Mesenchymal stem cell (in vitro differentiated cells and primary cell): ENCODE measurements at regions not wholly inside any gene's neighbourhood (a gene's known extent, or its start where the extent isn't known, plus 50 kb on each side); places are given as distances from the start of the nearest gene placed in this dataset.

Experiments used
- DNase-seq: peaks from one replicate; pipeline ENCODE4 v3.0.0-alpha.2; 2013
- H2AFZ ChIP-seq: one replicate; pipeline ENCODE4 v1.6.1; 2013; ENCODE audit warnings: low read depth, mild to moderate bottlenecking, control low read depth, inconsistent platforms, low read length, moderate library complexity
- H2AK5ac ChIP-seq: 2 replicates; pipeline ENCODE4 v1.6.1; 2013; ENCODE audit warnings: low read length, moderate library complexity, mild to moderate bottlenecking, inconsistent platforms; ENCODE audit not compliant: severe bottlenecking
- H2BK120ac ChIP-seq: one replicate; pipeline ENCODE4 v1.6.1; 2013; ENCODE audit warnings: low read depth, mild to moderate bottlenecking, inconsistent platforms, low read length, moderate library complexity
- H2BK12ac ChIP-seq, 2 experiments: one replicate each; pipeline ENCODE4 v1.6.1; 2013; ENCODE audit warnings: inconsistent platforms in 2 of 2, low read length in 2 of 2, mild to moderate bottlenecking in 2 of 2, moderate library complexity in 2 of 2, control low read depth in 1 of 2
- H2BK15ac ChIP-seq: one replicate; pipeline ENCODE4 v1.6.1; 2013; ENCODE audit warnings: mild to moderate bottlenecking, low read depth, inconsistent platforms; ENCODE audit not compliant: poor library complexity, severe bottlenecking
- H2BK5ac ChIP-seq: 2 replicates; pipeline ENCODE4 v1.6.1; 2013; ENCODE audit warnings: low read depth, mild to moderate bottlenecking, low read length, control low read depth, inconsistent platforms; ENCODE audit not compliant: poor library complexity, severe bottlenecking
- H3K14ac ChIP-seq, 2 experiments: one replicate each; pipeline ENCODE4 v1.6.1; 2013; ENCODE audit warnings: inconsistent platforms in 2 of 2, low read length in 2 of 2, control low read depth in 1 of 2, mild to moderate bottlenecking in 1 of 2, moderate library complexity in 1 of 2
- H3K18ac ChIP-seq, 2 experiments: one replicate each; pipeline ENCODE4 v1.6.1; 2013; ENCODE audit warnings: inconsistent platforms in 2 of 2, low read length in 2 of 2, control low read depth in 1 of 2, low read depth in 1 of 2, mild to moderate bottlenecking in 1 of 2
- H3K23ac ChIP-seq, 2 experiments: one replicate each; pipeline ENCODE4 v1.6.1; 2013; ENCODE audit warnings: inconsistent platforms in 2 of 2, low read length in 2 of 2, mild to moderate bottlenecking in 2 of 2, moderate library complexity in 2 of 2, control low read depth in 1 of 2
- H3K27ac ChIP-seq: 2 replicates; pipeline ENCODE4 v1.5.1; 2013; ENCODE audit warnings: mild to moderate bottlenecking, moderate library complexity, low read length, control low read depth, inconsistent platforms; ENCODE audit not compliant: poor library complexity, severe bottlenecking
- H3K27me3 ChIP-seq, 2 experiments: 2 replicates each; pipeline versions ENCODE4 v1.6.1 to v1.7.0; 2013; ENCODE audit warnings: low read length in 2 of 2, mild to moderate bottlenecking in 2 of 2, moderate library complexity in 2 of 2, control low read depth in 1 of 2, inconsistent platforms in 1 of 2; ENCODE audit not compliant: control insufficient read depth in 1 of 2, insufficient read depth in 1 of 2
- H3K36me3 ChIP-seq, 2 experiments: 2 replicates each; pipeline versions ENCODE4 v1.6.1 to v1.7.0; 2013; ENCODE audit warnings: low read length in 2 of 2, control low read depth in 1 of 2, inconsistent platforms in 1 of 2, low read depth in 1 of 2, mild to moderate bottlenecking in 1 of 2; ENCODE audit not compliant: insufficient read depth in 2 of 2, control insufficient read depth in 1 of 2
- H3K4ac ChIP-seq, 2 experiments: one replicate each; pipeline ENCODE4 v1.6.1; 2013; ENCODE audit warnings: inconsistent platforms in 2 of 2, low read length in 2 of 2, mild to moderate bottlenecking in 2 of 2, moderate library complexity in 2 of 2, control low read depth in 1 of 2, low read depth in 1 of 2
- H3K4me1 ChIP-seq: 2 replicates; pipeline ENCODE4 v1.6.1; 2013; ENCODE audit warnings: low read depth, low read length, control low read depth; ENCODE audit not compliant: control insufficient read depth, insufficient read depth
- H3K4me2 ChIP-seq: 2 replicates; pipeline ENCODE4 v1.6.1; 2013; ENCODE audit warnings: low read length, mild to moderate bottlenecking, inconsistent platforms; ENCODE audit not compliant: poor library complexity, severe bottlenecking
- H3K4me3 ChIP-seq, 2 experiments: 2 replicates each; pipeline versions ENCODE4 v1.5.1 to v1.7.0; 2013; ENCODE audit warnings: low read length in 2 of 2, mild to moderate bottlenecking in 2 of 2, control low read depth in 1 of 2, low read depth in 1 of 2; ENCODE audit not compliant: insufficient read depth in 1 of 2
- H3K79me1 ChIP-seq: replicated peaks from 2 replicates; pipeline ENCODE4 v1.6.1; 2013; ENCODE audit warnings: mild to moderate bottlenecking, control low read depth, low read length, inconsistent platforms; ENCODE audit not compliant: poor library complexity, severe bottlenecking
- H3K9ac ChIP-seq: 2 replicates; pipeline ENCODE4 v1.7.0; 2013; ENCODE audit warnings: mild to moderate bottlenecking, low read length, moderate library complexity
- H3K9me3 ChIP-seq: 2 replicates; pipeline ENCODE4 v1.7.0; 2013; ENCODE audit warnings: mild to moderate bottlenecking, low read length; ENCODE audit not compliant: control insufficient read depth
- H4K8ac ChIP-seq: one replicate; pipeline ENCODE4 v1.6.1; 2013; ENCODE audit warnings: inconsistent platforms, mild to moderate bottlenecking, low read length, moderate library complexity
- H4K91ac ChIP-seq: one replicate; pipeline ENCODE4 v1.6.1; 2013; ENCODE audit warnings: mild to moderate bottlenecking, low read length, inconsistent platforms
- WGBS: methylation state at CpG from one replicate; pipeline ENCODE4 v1.1.7; 2013; ENCODE audit warnings: mixed read lengths; 5-methylcytosine and 5-hydroxymethylcytosine counted together

- H3K4me2 ChIP-seq = no peak overlapping the region
- 80% methylated on average over 5 of the region's 7 CpGs for WGBS
- H3K23ac ChIP-seq = peak overlapping the region in 1 of 2 experiments; percentile 47
- no peak overlapping the region for H2BK5ac ChIP-seq
- H3K4me3 ChIP-seq = no peak overlapping the region
- H3K27ac ChIP-seq = no peak overlapping the region
- no peaks in the 10 kb centered on the region for H3K4me1 ChIP-seq
- H3K18ac ChIP-seq = no peak overlapping the region
- H4K91ac ChIP-seq = no peak overlapping the region
- no peaks in the 10 kb centered on the region for H3K79me1 ChIP-seq
- no peaks in the 10 kb centered on the region for H3K36me3 ChIP-seq
- no peak overlapping the region for H4K8ac ChIP-seq
- peaks cover 5 to 18% of the 10 kb centered on the region in 2 experiments for H3K27me3 ChIP-seq
- H2BK12ac ChIP-seq = no peak overlapping the region
- no peak overlapping the region for H2AK5ac ChIP-seq
- H3K4ac ChIP-seq = no peak overlapping the region
- no peak overlapping the region for H2AFZ ChIP-seq
- DNase-seq = no peak
- H3K9me3 ChIP-seq = peaks cover 3% of the 10 kb centered on the region
- H2BK15ac ChIP-seq = no peak overlapping the region
- no peak overlapping the region for H3K9ac ChIP-seq
- no peak overlapping the region for H2BK120ac ChIP-seq
- H3K14ac ChIP-seq = peak overlapping the region in 1 of 2 experiments; percentile 32
Measured at GRCh38 chr1:29541631-29542030, 305.3 kb downstream of the PTPRU start.

DNA sequence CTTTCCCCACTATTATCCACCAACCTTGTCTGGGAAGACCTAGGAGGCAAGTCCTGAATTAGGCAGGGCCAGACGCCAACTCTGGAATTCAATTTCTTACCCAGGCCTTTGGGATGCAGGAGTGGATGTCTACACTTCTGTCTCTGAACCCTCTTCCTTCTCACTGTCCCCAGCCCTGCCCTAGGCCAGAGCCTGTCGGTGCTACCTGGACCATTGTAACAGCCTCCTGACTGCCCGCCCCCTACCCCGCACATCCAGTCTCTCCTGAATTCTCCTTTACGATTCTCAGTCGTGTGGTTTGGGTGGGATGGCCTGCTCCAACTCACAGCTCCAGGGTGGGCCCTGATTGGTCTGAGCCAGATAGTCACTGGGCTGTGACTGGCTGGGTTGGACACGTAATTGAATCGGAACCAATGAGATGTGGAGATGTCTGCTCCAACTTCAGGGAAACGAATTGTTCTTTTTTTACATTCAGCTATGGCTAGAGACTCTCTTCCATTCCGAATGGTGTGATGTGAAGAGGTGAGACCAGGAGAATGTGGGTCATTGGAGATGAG is 304.6 kb downstream of the PTPRU start:
- 87% methylated on average over 9 of the region's 10 CpGs for WGBS
- no peak overlapping the region for H2BK15ac ChIP-seq

DNA sequence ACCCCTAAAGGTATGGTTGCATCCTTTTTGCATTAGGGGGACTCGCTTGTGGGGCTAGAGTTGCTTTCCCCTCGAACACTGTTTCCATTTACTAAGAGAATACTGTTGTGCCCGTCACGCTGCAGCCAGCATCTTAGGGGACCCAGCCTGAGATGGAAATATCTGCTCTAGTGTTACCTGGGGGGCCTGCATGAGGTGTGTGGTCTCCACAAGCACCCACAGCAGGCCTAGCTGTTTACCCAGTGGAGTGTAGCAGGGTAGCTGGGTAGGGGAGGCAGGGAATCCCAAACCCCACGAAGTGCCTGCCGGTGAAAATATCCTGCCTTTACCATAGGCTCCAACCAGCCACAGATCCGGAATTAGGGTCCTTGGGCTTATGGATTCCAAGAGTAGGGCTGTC is 303.6 kb downstream of the PTPRU start:
- H4K8ac ChIP-seq = no peak overlapping the region
- no peak overlapping the region for H2BK15ac ChIP-seq
- H3K4me1 ChIP-seq = no peaks in the 10 kb centered on the region
- DNase-seq = no peak
- no peak overlapping the region for H3K4ac ChIP-seq
- peaks cover under 1% of the 10 kb centered on the region for H3K9me3 ChIP-seq
- WGBS = 86% methylated on average over 7 of the region's 7 CpGs
- H3K14ac ChIP-seq = no peak overlapping the region
- H3K4me3 ChIP-seq = no peak overlapping the region
- H2BK120ac ChIP-seq = no peak overlapping the region
- H3K18ac ChIP-seq = no peak overlapping the region
- no peak overlapping the region for H2AFZ ChIP-seq
- no peak overlapping the region for H3K4me2 ChIP-seq
- no peak overlapping the region for H4K91ac ChIP-seq
- no peak overlapping the region for H3K23ac ChIP-seq
- no peak overlapping the region for H2AK5ac ChIP-seq
- no peak overlapping the region for H3K27ac ChIP-seq
- H3K9ac ChIP-seq = no peak overlapping the region
- H2BK5ac ChIP-seq = no peak overlapping the region
- peaks cover 5 to 18% of the 10 kb centered on the region in 2 experiments for H3K27me3 ChIP-seq
- no peak overlapping the region for H2BK12ac ChIP-seq
- no peaks in the 10 kb centered on the region for H3K36me3 ChIP-seq
- no peaks in the 10 kb centered on the region for H3K79me1 ChIP-seq

More for the DNA sequence above, 304.6 kb downstream of the PTPRU start:
- Histone ChIP-seq H3K79me1 (no peaks in the 10 kb centered on the region), H3K18ac (no peak overlapping the region), H3K23ac (no peak overlapping the region), H2BK5ac (no peak overlapping the region), H2AK5ac (no peak overlapping the region), H3K4ac (no peak overlapping the region), H3K9ac (no peak overlapping the region), H2BK12ac (no peak overlapping the region), H3K27ac (no peak overlapping the region), H2AFZ (no peak overlapping the region), H2BK120ac (no peak overlapping the region), H3K27me3 (peaks cover 5 to 18% of the 10 kb centered on the region in 2 experiments), H3K14ac (no peak overlapping the region), H4K8ac (no peak overlapping the region), H3K4me3 (no peak overlapping the region), H3K36me3 (no peaks in the 10 kb centered on the region), H4K91ac (no peak overlapping the region), H3K4me2 (no peak overlapping the region), H3K9me3 (peaks cover 3% of the 10 kb centered on the region), H3K4me1 (no peaks in the 10 kb centered on the region)
- no peak for DNase-seq

DNA sequence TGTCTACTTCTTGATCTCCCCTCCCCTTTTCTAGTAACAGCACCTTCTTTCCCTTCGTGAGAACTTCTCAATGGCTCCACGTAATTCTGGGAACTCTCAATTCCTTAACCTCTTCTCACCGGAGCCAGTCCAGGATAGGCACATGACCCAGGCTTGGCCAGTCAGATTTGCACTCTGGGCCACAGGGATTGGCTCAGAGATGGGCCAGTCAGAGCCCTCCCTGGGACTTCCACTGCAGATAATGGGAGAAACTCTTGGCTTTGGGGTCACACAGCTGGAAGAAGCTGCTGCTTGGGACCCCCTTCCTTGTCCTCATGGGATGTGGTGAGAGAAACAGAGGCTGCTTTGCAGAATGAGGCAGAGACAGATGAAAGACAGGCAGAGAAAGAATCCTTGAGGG is 302.3 kb downstream of the PTPRU start:
- Histone ChIP-seq H3K4me1 (no peaks in the 10 kb centered on the region), H3K9ac (no peak overlapping the region), H3K9me3 (no peaks in the 10 kb centered on the region), H3K4me3 (no peak overlapping the region), H3K18ac (no peak overlapping the region), H3K36me3 (no peaks in the 10 kb centered on the region), H2AFZ (no peak overlapping the region), H3K14ac (no peak overlapping the region), H3K27me3 (peaks cover 5 to 18% of the 10 kb centered on the region in 2 experiments), H2BK120ac (no peak overlapping the region), H3K4me2 (no peak overlapping the region), H2BK12ac (no peak overlapping the region), H3K27ac (no peak overlapping the region), H4K91ac (no peak overlapping the region), H2BK5ac (no peak overlapping the region), H2BK15ac (no peak overlapping the region), H2AK5ac (no peak overlapping the region), H4K8ac (no peak overlapping the region), H3K4ac (no peak overlapping the region), H3K23ac (no peak overlapping the region), H3K79me1 (no peaks in the 10 kb centered on the region)
- DNase-seq = no peak
- WGBS = 80% methylated on average over 3 of the region's 3 CpGs
